HL-60 (cell line): ENCODE measurements at regions not wholly inside any gene's neighbourhood (a gene's known extent, or its start where the extent isn't known, plus 50 kb on each side); places are given as distances from the start of the nearest gene placed in this dataset.

Experiments used
- DNase-seq, 2 experiments: peaks; one replicate each; pipeline ENCODE4 v3.0.0-alpha.2; 2010 to 2020; ENCODE audit warnings: low read depth in 1 of 2, low spot score in 1 of 2
- H3K27ac ChIP-seq: fragments of 250-450 bp; sonication (Bioruptor Pico); replicated peaks from 2 replicates; pipeline ENCODE4 v1.5.1; 2020; ENCODE audit warnings: mild to moderate bottlenecking, moderate library complexity
- H3K27me3 ChIP-seq: fragments of 250-450 bp; sonication (Bioruptor Pico); 2 replicates; pipeline ENCODE4 v1.5.1; 2021; ENCODE audit warnings: mild to moderate bottlenecking, moderate library complexity; ENCODE audit not compliant: insufficient read depth, poor library complexity, severe bottlenecking
- H3K4me3 ChIP-seq: replicated peaks from 2 replicates; pipeline ENCODE4 v1.5.1; 2011; ENCODE audit warnings: mild to moderate bottlenecking, control low read depth, low read length; ENCODE audit not compliant: insufficient read depth
- CTCF ChIP-seq: IDR thresholded peaks from one replicate; pipeline ENCODE4 v1.5.1; 2011; ENCODE audit warnings: low read length, control low read depth, inconsistent platforms; ENCODE audit not compliant: insufficient read depth
- GABPA ChIP-seq: IDR thresholded peaks from 2 replicates; pipeline ENCODE4 v1.6.1; 2012; ENCODE audit warnings: low read depth
- POLR2AphosphoS5 ChIP-seq: IDR thresholded peaks from 2 replicates; pipeline ENCODE4 v1.6.1; 2012; ENCODE audit warnings: low read depth
- REST ChIP-seq: IDR thresholded peaks from 2 replicates; pipeline ENCODE4 v1.6.1; 2012; ENCODE audit warnings: low read depth; ENCODE audit not compliant: insufficient replicate concordance
- SPI1 ChIP-seq: IDR thresholded peaks from 2 replicates; pipeline ENCODE4 v1.6.1; 2012; ENCODE audit warnings: low read depth, mild to moderate bottlenecking, borderline replicate concordance

GRCh38 chrX:13419276-13419675 lies 99.4 kb upstream of the ATXN3L start:
- Histone ChIP-seq H3K27ac (no peak overlapping the region), H3K27me3 (no peaks in the 10 kb centered on the region), H3K4me3 (no peak overlapping the region)
- DNase-seq: no peak
- TF ChIP-seq REST (no peak), GABPA (no peak), POLR2AphosphoS5 (no peak), CTCF (no peak), SPI1 (no peak)

GRCh38 chrX:13418126-13419097 lies 98.6 kb upstream of the ATXN3L start:
- Histone ChIP-seq H3K27ac (no peak overlapping the region), H3K27me3 (no peaks in the 10 kb centered on the region), H3K4me3 (no peak overlapping the region)
- TF ChIP-seq SPI1 (no peak), CTCF (no peak), GABPA (no peak), POLR2AphosphoS5 (no peak), REST (no peak)
- no peak for DNase-seq

- TF ChIP-seq REST: no peak
- no peak for TF ChIP-seq GABPA
- Histone ChIP-seq H3K4me3 (no peak overlapping the region), H3K27ac (no peak overlapping the region), H3K27me3 (no peaks in the 10 kb centered on the region)
- DNase-seq: no peak
These were observed 95.7 kb upstream of the ATXN3L start for GRCh38 chrX:13415509-13415908.
